A172 (cell line): ENCODE measurements at regions not wholly inside any gene's neighbourhood (a gene's known extent, or its start where the extent isn't known, plus 50 kb on each side); places are given as distances from the start of the nearest gene placed in this dataset.

Experiments used
- DNase-seq: peaks from one replicate; pipeline ENCODE4 v3.0.0-alpha.2; 2015; ENCODE audit warnings: low spot score

DNA sequence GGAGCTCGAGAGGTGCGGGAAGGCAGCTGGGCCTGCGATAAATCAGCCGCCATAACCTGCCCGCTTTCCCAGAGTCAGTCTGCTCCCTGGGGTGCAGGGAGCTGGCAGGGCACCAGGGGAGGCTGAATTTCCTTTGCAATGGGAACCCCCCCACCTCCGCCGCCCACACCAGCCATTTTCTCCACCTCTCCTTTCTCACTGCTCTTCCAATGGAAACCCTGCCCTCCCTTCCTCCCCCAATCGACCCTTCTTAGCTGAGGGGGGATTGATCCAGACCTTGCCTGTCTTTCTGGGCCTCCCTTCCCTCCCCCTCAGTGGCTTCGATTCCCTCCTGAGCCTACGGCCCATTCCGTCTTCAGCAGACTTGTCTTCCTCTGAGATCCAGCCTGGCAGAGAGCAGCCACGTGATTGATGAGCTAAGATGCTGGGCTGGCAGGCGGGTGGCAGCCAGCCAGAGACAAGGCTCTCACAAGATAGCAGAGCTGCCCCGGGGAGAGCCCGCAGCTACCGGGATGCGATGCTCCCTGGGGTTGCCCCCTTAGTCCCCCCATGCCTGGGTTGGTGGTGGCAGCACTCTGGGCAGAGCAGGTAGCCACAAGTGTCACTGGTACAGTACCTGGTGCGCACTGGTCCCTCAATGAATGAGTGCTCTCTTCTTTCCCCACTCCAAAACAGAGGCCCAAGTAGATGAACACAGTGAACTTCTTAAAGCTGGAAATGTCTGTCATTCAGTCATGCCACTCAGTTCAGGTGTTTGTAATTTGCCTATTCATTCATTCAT lies 53.7 kb upstream of the FABP6 start:
- peak; percentile 90 for DNase-seq

- DNase-seq: no peak
These were observed 54.4 kb upstream of the FABP6 start for GRCh38 chr5:160174780-160175437.

DNA sequence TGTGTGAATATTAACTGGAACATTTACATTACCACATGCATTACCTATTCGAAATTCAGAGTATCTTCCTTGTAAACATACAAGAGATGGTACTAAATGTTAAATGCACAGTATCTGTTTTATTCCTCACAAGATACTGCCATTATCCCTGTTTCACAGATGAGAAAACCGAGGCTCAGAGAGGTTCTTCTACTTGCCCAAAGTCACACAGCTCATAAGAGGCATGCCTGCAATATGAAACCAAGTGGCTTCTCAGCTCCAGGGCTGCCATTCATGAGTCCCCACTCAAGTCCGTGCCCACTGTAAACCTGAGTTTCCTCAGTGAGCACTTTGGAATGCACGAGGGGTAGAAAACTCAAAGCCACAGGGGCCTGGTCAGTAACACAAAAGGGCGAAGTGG lies 55.0 kb upstream of the FABP6 start:
- no peak for DNase-seq

DNA sequence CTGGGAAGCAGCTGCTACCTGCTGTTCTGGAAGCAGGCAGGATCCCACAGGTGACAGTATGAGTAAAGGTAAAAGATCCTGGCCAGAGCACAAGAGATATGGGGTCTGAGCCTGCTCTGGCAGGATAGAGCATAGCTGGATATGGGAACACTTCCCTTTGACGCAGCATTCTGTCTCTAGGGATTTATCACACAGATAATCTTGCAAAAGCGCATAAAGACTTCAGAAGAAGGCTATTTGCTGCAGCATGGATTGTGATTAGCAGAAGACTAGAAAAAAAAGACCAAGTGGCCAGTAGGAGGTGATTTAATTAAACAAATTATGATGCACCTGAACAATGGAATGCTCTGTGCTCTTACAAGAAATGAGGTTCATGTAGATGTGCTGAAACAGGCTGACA lies 52.4 kb upstream of the PWWP2A start:
- DNase-seq: no peak

- DNase-seq: peak; percentile 89
These were observed 50.1 kb upstream of the PWWP2A start for GRCh38 chr5:160169326-160169725.
